Endothelial cell of umbilical vein (primary cell): ENCODE measurements at regions not wholly inside any gene's neighbourhood (a gene's known extent, or its start where the extent isn't known, plus 50 kb on each side); places are given as distances from the start of the nearest gene placed in this dataset.

Experiments
- EZH2 ChIP-seq: IDR thresholded peaks from 2 replicates; pipeline ENCODE4 v1.6.1; 2012; ENCODE audit warnings: borderline replicate concordance, low read depth, mild to moderate bottlenecking, moderate library complexity, low read length, inconsistent platforms; ENCODE audit not compliant: severe bottlenecking
- TF ChIP-seq, protein P1 (sequence below), 2 donors: IDR thresholded peaks; 1 replicate in 1 of 2; 2 replicates in 1 of 2; pipeline ENCODE4 v1.5.1; 2011; ENCODE audit warnings: low read length in 2 of 2, mild to moderate bottlenecking in 2 of 2, moderate library complexity in 2 of 2, control low read depth in 1 of 2, inconsistent platforms in 1 of 2, low read depth in 1 of 2; ENCODE audit not compliant: insufficient read depth in 1 of 2; ENCODE audit errors: extremely low read depth in 1 of 2

DNA sequence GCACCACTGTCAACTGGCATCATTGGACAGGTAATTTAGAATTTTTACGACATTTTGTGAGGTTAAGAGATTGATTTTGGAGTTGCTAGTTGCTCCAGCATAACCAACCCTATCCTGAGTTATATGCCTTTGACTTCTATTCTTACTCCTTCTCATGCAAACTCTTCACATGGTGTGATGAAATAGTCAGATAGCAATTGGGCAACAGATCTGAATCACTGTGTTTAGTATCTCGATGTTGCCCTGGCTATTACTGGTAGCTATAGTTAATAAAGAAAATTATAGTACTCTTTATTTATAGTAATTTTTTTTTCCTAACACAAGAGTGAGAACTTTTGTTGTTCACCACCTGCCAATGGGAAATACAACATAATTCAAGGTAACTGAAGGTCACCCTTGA, 494.8 kb upstream of the TOM1L1 start:
- TF ChIP-seq, protein P1, sequence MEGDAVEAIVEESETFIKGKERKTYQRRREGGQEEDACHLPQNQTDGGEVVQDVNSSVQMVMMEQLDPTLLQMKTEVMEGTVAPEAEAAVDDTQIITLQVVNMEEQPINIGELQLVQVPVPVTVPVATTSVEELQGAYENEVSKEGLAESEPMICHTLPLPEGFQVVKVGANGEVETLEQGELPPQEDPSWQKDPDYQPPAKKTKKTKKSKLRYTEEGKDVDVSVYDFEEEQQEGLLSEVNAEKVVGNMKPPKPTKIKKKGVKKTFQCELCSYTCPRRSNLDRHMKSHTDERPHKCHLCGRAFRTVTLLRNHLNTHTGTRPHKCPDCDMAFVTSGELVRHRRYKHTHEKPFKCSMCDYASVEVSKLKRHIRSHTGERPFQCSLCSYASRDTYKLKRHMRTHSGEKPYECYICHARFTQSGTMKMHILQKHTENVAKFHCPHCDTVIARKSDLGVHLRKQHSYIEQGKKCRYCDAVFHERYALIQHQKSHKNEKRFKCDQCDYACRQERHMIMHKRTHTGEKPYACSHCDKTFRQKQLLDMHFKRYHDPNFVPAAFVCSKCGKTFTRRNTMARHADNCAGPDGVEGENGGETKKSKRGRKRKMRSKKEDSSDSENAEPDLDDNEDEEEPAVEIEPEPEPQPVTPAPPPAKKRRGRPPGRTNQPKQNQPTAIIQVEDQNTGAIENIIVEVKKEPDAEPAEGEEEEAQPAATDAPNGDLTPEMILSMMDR (IDR thresholded peaks at IDR 0.05; ENCODE audit: extremely low read depth in 1 of 2, insufficient read depth in 1 of 2, low read depth in 1 of 2, low read length in 2 of 2) = no peak
- no peak for TF ChIP-seq EZH2
